CD14-positive monocyte (primary cell): ENCODE measurements at regions not wholly inside any gene's neighbourhood (a gene's known extent, or its start where the extent isn't known, plus 50 kb on each side); places are given as distances from the start of the nearest gene placed in this dataset.

Source experiments
- DNase-seq, 3 donors: peaks; one replicate each; pipeline ENCODE4 v3.0.0-alpha.2; 2011 to 2022
- H2AFZ ChIP-seq: 2 replicates; pipeline ENCODE4 v1.6.0; 2012; ENCODE audit warnings: mild to moderate bottlenecking, low read depth, low read length, inconsistent platforms; ENCODE audit not compliant: insufficient read depth, poor library complexity, severe bottlenecking
- H3K27ac ChIP-seq, 2 donors: 1 replicate in 1 of 2; 2 replicates in 1 of 2; pipeline ENCODE4 v1.5.1; 2012 to 2013; ENCODE audit warnings: low read length in 2 of 2, control low read depth in 1 of 2, inconsistent platforms in 1 of 2, low read depth in 1 of 2, mild to moderate bottlenecking in 1 of 2
- H3K27me3 ChIP-seq, 2 donors: one replicate each; pipeline versions ENCODE4 v1.6.0 to v1.6.1; 2011 to 2013; ENCODE audit warnings: low read length in 2 of 2; ENCODE audit not compliant: control insufficient read depth in 2 of 2, insufficient read depth in 2 of 2
- H3K36me3 ChIP-seq, 2 donors: replicated peaks in 1 of 2; 1 replicate in 1 of 2; 2 replicates in 1 of 2; pipeline versions ENCODE4 v1.5.1 to v1.6.1; 2012 to 2013; ENCODE audit warnings: low read length in 2 of 2, control low read depth in 1 of 2, inconsistent platforms in 1 of 2, mild to moderate bottlenecking in 1 of 2; ENCODE audit not compliant: insufficient read depth in 2 of 2, control insufficient read depth in 1 of 2
- H3K4me1 ChIP-seq, 2 donors: 1 replicate in 1 of 2; 2 replicates in 1 of 2; pipeline versions ENCODE4 v1.5.1 to v1.6.1; 2012 to 2013; ENCODE audit warnings: low read length in 2 of 2, control low read depth in 1 of 2, inconsistent platforms in 1 of 2, mild to moderate bottlenecking in 1 of 2, moderate library complexity in 1 of 2; ENCODE audit not compliant: insufficient read depth in 2 of 2, control insufficient read depth in 1 of 2
- H3K4me2 ChIP-seq: replicated peaks from 2 replicates; pipeline ENCODE3; 2012; ENCODE audit warnings: low read length, moderate library complexity, mild to moderate bottlenecking; ENCODE audit not compliant: poor library complexity, severe bottlenecking; ENCODE audit errors: extremely low read depth
- H3K4me3 ChIP-seq, 3 experiments: fragments of 200-600 bp in 1 of 3; sonication (generic) in 1 of 3; replicated peaks in 1 of 3; 1 replicate in 2 of 3; 2 replicates in 1 of 3; pipeline ENCODE4 v1.5.1; 2011 to 2013; ENCODE audit warnings: low read length in 3 of 3, mild to moderate bottlenecking in 3 of 3, control low read depth in 2 of 3, low read depth in 2 of 3, inconsistent platforms in 1 of 3, moderate library complexity in 1 of 3
- H3K79me2 ChIP-seq: 2 replicates; pipeline ENCODE4 v1.6.0; 2012; ENCODE audit warnings: mild to moderate bottlenecking, control low read depth, inconsistent platforms, low read length, moderate library complexity; ENCODE audit not compliant: insufficient read depth
- H3K9ac ChIP-seq: 2 replicates; pipeline ENCODE4 v1.6.0; 2017; ENCODE audit warnings: low read length, mild to moderate bottlenecking; ENCODE audit not compliant: insufficient read depth, poor library complexity, severe bottlenecking
- H3K9me3 ChIP-seq, 2 donors: replicated peaks in 1 of 2; 1 replicate in 1 of 2; 2 replicates in 1 of 2; pipeline versions ENCODE4 v1.5.1 to v1.6.1; 2012 to 2013; ENCODE audit warnings: low read length in 2 of 2, control low read depth in 1 of 2; ENCODE audit not compliant: control insufficient read depth in 1 of 2, insufficient read depth in 1 of 2
- H4K20me1 ChIP-seq: 2 replicates; pipeline ENCODE4 v1.6.0; 2012; ENCODE audit warnings: mild to moderate bottlenecking, low read length, control low read depth, moderate library complexity; ENCODE audit not compliant: insufficient read depth
- H3K27ac Mint-ChIP-seq, 7 donors: one replicate each; pipeline ENCODE4 v1.8.0; 2020; ENCODE audit warnings: mild to moderate bottlenecking in 7 of 7, mixed read lengths in 7 of 7, moderate library complexity in 6 of 7, inconsistent platforms in 2 of 7
- H3K27me3 Mint-ChIP-seq, 3 donors: one replicate each; pipeline ENCODE4 v1.8.0; 2021 to 2022; ENCODE audit warnings: low read depth in 3 of 3, mild to moderate bottlenecking in 3 of 3, mixed read lengths in 3 of 3, moderate library complexity in 3 of 3, inconsistent platforms in 1 of 3
- H3K36me3 Mint-ChIP-seq, 2 donors: one replicate each; pipeline ENCODE4 v1.8.0; 2020; ENCODE audit warnings: mixed read lengths in 2 of 2, inconsistent platforms in 1 of 2, mild to moderate bottlenecking in 1 of 2
- H3K4me1 Mint-ChIP-seq: one replicate; pipeline ENCODE4 v1.8.0; 2020; ENCODE audit warnings: mild to moderate bottlenecking, mixed read lengths
- H3K4me3 Mint-ChIP-seq, 2 donors: one replicate each; pipeline ENCODE4 v1.8.0; 2020; ENCODE audit warnings: mild to moderate bottlenecking in 2 of 2, mixed read lengths in 2 of 2, moderate library complexity in 1 of 2
- H3K9me3 Mint-ChIP-seq, 7 donors: one replicate each; pipeline ENCODE4 v1.8.0; 2020 to 2022; ENCODE audit warnings: mixed read lengths in 7 of 7, mild to moderate bottlenecking in 6 of 7, moderate library complexity in 6 of 7, inconsistent platforms in 2 of 7
- WGBS: methylation state at CpG from one replicate; pipeline ENCODE4 v1.1.5; 2013; ENCODE audit warnings: missing lambda C conversion rate; ENCODE audit not compliant: insufficient coverage; 5-methylcytosine and 5-hydroxymethylcytosine counted together
- intact Hi-C, 2 donors: fragments of 100-400 bp; cut with micrococcal nuclease; formaldehyde crosslinking; loops; one replicate each; pipeline versions ENCODE4 v1.15.0 to v1.15.1; 2023
- TF ChIP-seq, protein P1 (sequence below): fragments of 200-600 bp; IDR thresholded peaks from one replicate; pipeline ENCODE4 v1.8.0; 2022; ENCODE audit warnings: antibody characterized with exemption, mild to moderate bottlenecking

- no peak overlapping the region for H3K27ac ChIP-seq
Observed at GRCh38 chr15:98142572-98142971, 182.1 kb downstream of the ARRDC4 start.

GRCh38 chr15:98143116-98143515 lies 182.6 kb downstream of the ARRDC4 start:
- H3K4me1 ChIP-seq, result peaks cover 4% of the 10 kb centered on the region in 2 donors
- Mint-ChIP-seq H3K4me1 (peaks cover 6% of the 10 kb centered on the region), H3K4me3 (no peak overlapping the region), H3K36me3 (no peaks in the 10 kb centered on the region), H3K27me3 (peaks cover 0 to 2% (median 0%) of the 10 kb centered on the region in 3 donors), H3K27ac (no peak overlapping the region), H3K9me3 (no peaks in the 10 kb centered on the region)
- no peak overlapping the region for H3K4me2 ChIP-seq
- TF ChIP-seq, protein P1, sequence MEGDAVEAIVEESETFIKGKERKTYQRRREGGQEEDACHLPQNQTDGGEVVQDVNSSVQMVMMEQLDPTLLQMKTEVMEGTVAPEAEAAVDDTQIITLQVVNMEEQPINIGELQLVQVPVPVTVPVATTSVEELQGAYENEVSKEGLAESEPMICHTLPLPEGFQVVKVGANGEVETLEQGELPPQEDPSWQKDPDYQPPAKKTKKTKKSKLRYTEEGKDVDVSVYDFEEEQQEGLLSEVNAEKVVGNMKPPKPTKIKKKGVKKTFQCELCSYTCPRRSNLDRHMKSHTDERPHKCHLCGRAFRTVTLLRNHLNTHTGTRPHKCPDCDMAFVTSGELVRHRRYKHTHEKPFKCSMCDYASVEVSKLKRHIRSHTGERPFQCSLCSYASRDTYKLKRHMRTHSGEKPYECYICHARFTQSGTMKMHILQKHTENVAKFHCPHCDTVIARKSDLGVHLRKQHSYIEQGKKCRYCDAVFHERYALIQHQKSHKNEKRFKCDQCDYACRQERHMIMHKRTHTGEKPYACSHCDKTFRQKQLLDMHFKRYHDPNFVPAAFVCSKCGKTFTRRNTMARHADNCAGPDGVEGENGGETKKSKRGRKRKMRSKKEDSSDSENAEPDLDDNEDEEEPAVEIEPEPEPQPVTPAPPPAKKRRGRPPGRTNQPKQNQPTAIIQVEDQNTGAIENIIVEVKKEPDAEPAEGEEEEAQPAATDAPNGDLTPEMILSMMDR, result no peak
- H3K4me3 ChIP-seq, result no peak overlapping the region
- no peaks in the 10 kb centered on the region for H3K9me3 ChIP-seq
- no peaks in the 10 kb centered on the region for H3K27me3 ChIP-seq
- intact Hi-C loops, result no loop called here
- H3K36me3 ChIP-seq, result no peaks in the 10 kb centered on the region
- no peaks in the 10 kb centered on the region for H3K79me2 ChIP-seq
- no peaks in the 10 kb centered on the region for H4K20me1 ChIP-seq
- H3K27ac ChIP-seq, result no peak overlapping the region
- no peak overlapping the region for H2AFZ ChIP-seq
- WGBS, result 96% methylated on average over 3 of the region's 4 CpGs
- H3K9ac ChIP-seq, result no peak overlapping the region
- DNase-seq, result no peak

More at GRCh38 chr15:98142572-98142971, 182.1 kb downstream of the ARRDC4 start:
- H3K79me2 ChIP-seq, result no peaks in the 10 kb centered on the region
- H3K4me3 Mint-ChIP-seq, result no peak overlapping the region
- no peaks in the 10 kb centered on the region for H3K36me3 Mint-ChIP-seq
- no peak for DNase-seq
- 72% methylated on average over 2 of the region's 2 CpGs for WGBS
- no peaks in the 10 kb centered on the region for H3K27me3 ChIP-seq
- H4K20me1 ChIP-seq, result no peaks in the 10 kb centered on the region
- no peak overlapping the region for H3K9ac ChIP-seq
- no peak overlapping the region for H3K4me3 ChIP-seq
- no peak overlapping the region for H3K4me2 ChIP-seq
- no peak overlapping the region for H2AFZ ChIP-seq
- H3K4me1 ChIP-seq, result peaks cover 3 to 4% of the 10 kb centered on the region in 2 donors
- no peaks in the 10 kb centered on the region for H3K36me3 ChIP-seq
- H3K9me3 ChIP-seq, result no peaks in the 10 kb centered on the region
- no peaks in the 10 kb centered on the region for H3K9me3 Mint-ChIP-seq
- H3K27ac Mint-ChIP-seq, result no peak overlapping the region
- peaks cover 3% of the 10 kb centered on the region for H3K4me1 Mint-ChIP-seq
- H3K27me3 Mint-ChIP-seq, result peaks cover 0 to 3% (median 0%) of the 10 kb centered on the region in 3 donors
- TF ChIP-seq, protein P1, result no peak
- intact Hi-C loops, result no loop called here
